ENCODE measurements at regions not wholly inside any gene's neighbourhood (a gene's known extent, or its start where the extent isn't known, plus 50 kb on each side); places are given as distances from the start of the nearest gene placed in this dataset.

- no peak for TF ChIP-seq CTCF (IDR thresholded peaks at IDR 0.05)
- TF ChIP-seq POLR2A (IDR thresholded peaks at IDR 0.05), result no peak
These were observed 593.7 kb upstream of the BOD1L1 start for GRCh38 chr4:14221176-14221575.

Measured in adrenal gland (tissue), 5 donors.